IMR-90 (cell line): ENCODE measurements at regions not wholly inside any gene's neighbourhood (a gene's known extent, or its start where the extent isn't known, plus 50 kb on each side); places are given as distances from the start of the nearest gene placed in this dataset.
A peak's percentile ranks its signal among the peaks of the same experiment; 100 is the strongest.

Experiments used
- ATAC-seq: fragments of 200-7000 bp; cut with Tn5 transposase; 2 replicates; pipeline ENCODE4 v1.9.1; 2020; ENCODE audit warnings: low read depth, mild to moderate bottlenecking, moderate library complexity
- BruUV-seq: library from RNA; stranded (reverse); fragments of 400-500 nt; replicated peaks from 2 replicates; lab custom pipeline; 2021; lab: Mats Ljungman, UMichigan
- CTCF ChIA-PET: fragments of 300-600 bp; formaldehyde crosslinking; extraction: SDS; loops from one replicate; lab custom pipeline; 2021; ENCODE audit warnings: antibody characterized with exemption; lab: Yijun Ruan, JAX
- POLR2A ChIA-PET: fragments of 300-600 bp; sonication (Branson Sonifier 250); formaldehyde crosslinking; loops from one replicate; lab custom pipeline; 2022; ENCODE audit warnings: antibody characterized with exemption; ENCODE audit not compliant: unreplicated experiment; lab: Charles Lee
- DNase-seq: peaks from one replicate; pipeline ENCODE4 v3.0.0; 2013
- H2AFZ ChIP-seq: replicated peaks from 2 replicates; pipeline ENCODE3; 2013; ENCODE audit warnings: low read length, mild to moderate bottlenecking; ENCODE audit not compliant: poor library complexity
- H2AK5ac ChIP-seq: 2 replicates; pipeline ENCODE4 v1.6.1; 2013; ENCODE audit warnings: low read depth, low read length, inconsistent platforms
- H2AK9ac ChIP-seq: replicated peaks from 2 replicates; pipeline ENCODE3; 2013; ENCODE audit warnings: mild to moderate bottlenecking, low read depth, low read length, moderate library complexity; ENCODE audit not compliant: poor library complexity
- H2BK120ac ChIP-seq: 2 replicates; pipeline ENCODE4 v1.6.1; 2013; ENCODE audit warnings: low read depth, low read length, inconsistent platforms
- H2BK15ac ChIP-seq: 3 replicates; pipeline ENCODE4 v1.6.1; 2013; ENCODE audit warnings: low read depth, low read length, inconsistent platforms
- H2BK20ac ChIP-seq: 2 replicates; pipeline ENCODE4 v1.6.1; 2013; ENCODE audit warnings: low read depth, mild to moderate bottlenecking, inconsistent platforms, low read length, moderate library complexity
- H2BK5ac ChIP-seq: 2 replicates; pipeline ENCODE4 v1.6.1; 2013; ENCODE audit warnings: mild to moderate bottlenecking, low read depth, low read length, inconsistent platforms; ENCODE audit not compliant: poor library complexity, severe bottlenecking
- H3K14ac ChIP-seq: replicated peaks from 2 replicates; pipeline ENCODE4 v1.6.1; 2013; ENCODE audit warnings: low read depth, low read length, inconsistent platforms
- H3K18ac ChIP-seq: 2 replicates; pipeline ENCODE4 v1.6.1; 2013; ENCODE audit warnings: low read depth, low read length, control low read depth
- H3K23ac ChIP-seq: 2 replicates; pipeline ENCODE4 v1.6.1; 2013; ENCODE audit warnings: low read depth, low read length, inconsistent platforms
- H3K27ac ChIP-seq: 2 replicates; pipeline ENCODE4 v1.5.1; 2013; ENCODE audit warnings: mild to moderate bottlenecking, control low read depth, low read length; ENCODE audit not compliant: insufficient read depth
- H3K27me3 ChIP-seq: 2 replicates; pipeline ENCODE4 v1.6.1; 2013; ENCODE audit warnings: low read length; ENCODE audit not compliant: control insufficient read depth, insufficient read depth
- H3K36me3 ChIP-seq: 2 replicates; pipeline ENCODE4 v1.6.1; 2013; ENCODE audit warnings: low read length, mixed read lengths; ENCODE audit not compliant: control insufficient read depth, insufficient read depth
- H3K4ac ChIP-seq: 2 replicates; pipeline ENCODE4 v1.6.1; 2013; ENCODE audit warnings: low read depth, low read length, inconsistent platforms
- H3K4me1 ChIP-seq: 2 replicates; pipeline ENCODE4 v1.6.1; 2013; ENCODE audit warnings: low read length, mixed read lengths; ENCODE audit not compliant: control insufficient read depth, insufficient read depth
- H3K4me2 ChIP-seq: 2 replicates; pipeline ENCODE4 v1.6.1; 2013; ENCODE audit warnings: low read depth, mild to moderate bottlenecking, control low read depth, low read length, moderate library complexity
- H3K4me3 ChIP-seq: 2 replicates; pipeline ENCODE4 v1.5.1; 2013; ENCODE audit warnings: low read depth, mild to moderate bottlenecking, control low read depth, low read length, moderate library complexity; ENCODE audit not compliant: insufficient read depth
- H3K56ac ChIP-seq: 2 replicates; pipeline ENCODE4 v1.6.1; 2013; ENCODE audit warnings: low read length, inconsistent platforms; ENCODE audit not compliant: insufficient read depth; ENCODE audit errors: extremely low read depth
- H3K79me1 ChIP-seq, 2 experiments: 2 replicates each; pipeline ENCODE4 v1.6.1; 2013; ENCODE audit warnings: low read length in 2 of 2, inconsistent platforms in 1 of 2, low read depth in 1 of 2
- H3K9ac ChIP-seq: 2 replicates; pipeline ENCODE4 v1.6.1; 2013; ENCODE audit warnings: low read depth, low read length, control low read depth
- H3K9me1 ChIP-seq: 2 replicates; pipeline ENCODE4 v1.6.1; 2013; ENCODE audit warnings: low read length, inconsistent platforms; ENCODE audit not compliant: insufficient read depth
- H3K9me3 ChIP-seq: 2 replicates; pipeline ENCODE4 v1.6.1; 2013; ENCODE audit warnings: low read length; ENCODE audit not compliant: control insufficient read depth, insufficient read depth
- H4K20me1 ChIP-seq: 2 replicates; pipeline ENCODE4 v1.6.1; 2013; ENCODE audit warnings: low read length, inconsistent platforms; ENCODE audit not compliant: insufficient read depth
- H4K5ac ChIP-seq: 2 replicates; pipeline ENCODE4 v1.6.1; 2013; ENCODE audit warnings: mild to moderate bottlenecking, low read depth, low read length, control low read depth
- H4K8ac ChIP-seq, 2 experiments: 2 replicates each; pipeline ENCODE4 v1.6.1; 2013; ENCODE audit warnings: low read depth in 2 of 2, low read length in 2 of 2, control low read depth in 1 of 2, inconsistent platforms in 1 of 2
- H4K91ac ChIP-seq: 2 replicates; pipeline ENCODE4 v1.6.1; 2013; ENCODE audit warnings: low read depth, low read length, inconsistent platforms; ENCODE audit not compliant: insufficient read depth
- BHLHE40 ChIP-seq: fragments of 150-350 bp; IDR thresholded peaks from 2 replicates; pipeline ENCODE4 v1.6.1; 2016; ENCODE audit warnings: mild to moderate bottlenecking, low read depth, low read length
- CEBPB ChIP-seq: IDR thresholded peaks from 2 replicates; pipeline ENCODE4 v1.6.1; 2012; ENCODE audit warnings: low read depth, low read length, improper control_type of control experiment
- CHD1 ChIP-seq: IDR thresholded peaks from 2 replicates; pipeline ENCODE4 v1.6.1; 2012; ENCODE audit warnings: low read depth, low read length, improper control_type of control experiment
- FOS ChIP-seq: fragments of 150-350 bp; IDR thresholded peaks from 2 replicates; pipeline ENCODE4 v1.6.1; 2016; ENCODE audit warnings: low read depth, low read length
- MAFK ChIP-seq: IDR thresholded peaks from 2 replicates; pipeline ENCODE4 v1.6.1; 2012; ENCODE audit warnings: low read depth, low read length, improper control_type of control experiment
- MAZ ChIP-seq: IDR thresholded peaks from 2 replicates; pipeline ENCODE4 v1.6.1; 2012; ENCODE audit warnings: low read depth, mild to moderate bottlenecking, low read length, improper control_type of control experiment, moderate library complexity, borderline replicate concordance
- MXI1 ChIP-seq: IDR thresholded peaks from 2 replicates; pipeline ENCODE4 v1.6.1; 2012; ENCODE audit warnings: low read depth, mild to moderate bottlenecking, low read length, moderate library complexity, borderline replicate concordance
- NFE2L2 ChIP-seq: fragments of 150-350 bp; IDR thresholded peaks from 2 replicates; pipeline ENCODE4 v1.6.1; 2016; ENCODE audit warnings: low read depth, mild to moderate bottlenecking, low read length
- POLR2A ChIP-seq: IDR thresholded peaks from 2 replicates; pipeline ENCODE4 v1.6.1; 2012; ENCODE audit warnings: mild to moderate bottlenecking, low read depth, low read length
- RAD21 ChIP-seq: IDR thresholded peaks from 2 replicates; pipeline ENCODE4 v1.6.1; 2012; ENCODE audit warnings: low read length, improper control_type of control experiment
- RCOR1 ChIP-seq: IDR thresholded peaks from 2 replicates; pipeline ENCODE4 v1.6.1; 2012; ENCODE audit warnings: mild to moderate bottlenecking, low read length, improper control_type of control experiment; ENCODE audit not compliant: insufficient replicate concordance
- RFX5 ChIP-seq: IDR thresholded peaks from 2 replicates; pipeline ENCODE4 v1.8.0; 2012; ENCODE audit warnings: low read depth, mild to moderate bottlenecking, low read length, moderate library complexity
- SMC3 ChIP-seq: fragments of 150-350 bp; IDR thresholded peaks from 2 replicates; pipeline ENCODE4 v1.6.1; 2016; ENCODE audit warnings: low read depth, mild to moderate bottlenecking, antibody characterized with exemption, low read length, moderate library complexity
- WGBS, 2 experiments: methylation state at CpG; one replicate each; pipeline versions ENCODE4 v1.1.5 to v1.1.7; 2013; ENCODE audit warnings: missing lambda C conversion rate in 2 of 2; ENCODE audit not compliant: insufficient read length in 1 of 2; ENCODE audit errors: extremely low coverage in 2 of 2; 5-methylcytosine and 5-hydroxymethylcytosine counted together
- dilution Hi-C: fragments of 300-500 bp; cut with HindIII; formaldehyde crosslinking; loops from one replicate; pipeline ENCODE4 v1.14.3; 2018; ENCODE audit warnings: low sequenced_read_pairs; ENCODE audit not compliant: unreplicated experiment
- in situ Hi-C: fragments of 300-500 bp; cut with MboI; formaldehyde crosslinking; loops from 3 replicates; pipeline ENCODE4 v1.14.3; 2019; ENCODE audit warnings: low sequenced_read_pairs, inconsistent platforms, mixed read lengths
- intact Hi-C: fragments of 100-400 bp; cut with micrococcal nuclease; formaldehyde crosslinking; loops from 2 replicates; pipeline ENCODE4 v1.10.0; 2022
- TF ChIP-seq, protein P1 (sequence below): fragments of 150-350 bp; IDR thresholded peaks from 2 replicates; pipeline ENCODE4 v1.6.1; 2017; ENCODE audit warnings: mild to moderate bottlenecking, antibody characterized with exemption, low read length, low read depth
- TF ChIP-seq, protein P2 (sequence below): conservative IDR thresholded peaks from 2 replicates; pipeline ENCODE4 v1.5.1; 2012; ENCODE audit warnings: mild to moderate bottlenecking, low read depth, low read length, improper control_type of control experiment
- TF ChIP-seq, protein P3 (sequence below): fragments of 150-350 bp; IDR thresholded peaks from 2 replicates; pipeline ENCODE4 v1.6.1; 2016; ENCODE audit warnings: low read depth, mild to moderate bottlenecking, low read length, moderate library complexity, borderline replicate concordance

DNA sequence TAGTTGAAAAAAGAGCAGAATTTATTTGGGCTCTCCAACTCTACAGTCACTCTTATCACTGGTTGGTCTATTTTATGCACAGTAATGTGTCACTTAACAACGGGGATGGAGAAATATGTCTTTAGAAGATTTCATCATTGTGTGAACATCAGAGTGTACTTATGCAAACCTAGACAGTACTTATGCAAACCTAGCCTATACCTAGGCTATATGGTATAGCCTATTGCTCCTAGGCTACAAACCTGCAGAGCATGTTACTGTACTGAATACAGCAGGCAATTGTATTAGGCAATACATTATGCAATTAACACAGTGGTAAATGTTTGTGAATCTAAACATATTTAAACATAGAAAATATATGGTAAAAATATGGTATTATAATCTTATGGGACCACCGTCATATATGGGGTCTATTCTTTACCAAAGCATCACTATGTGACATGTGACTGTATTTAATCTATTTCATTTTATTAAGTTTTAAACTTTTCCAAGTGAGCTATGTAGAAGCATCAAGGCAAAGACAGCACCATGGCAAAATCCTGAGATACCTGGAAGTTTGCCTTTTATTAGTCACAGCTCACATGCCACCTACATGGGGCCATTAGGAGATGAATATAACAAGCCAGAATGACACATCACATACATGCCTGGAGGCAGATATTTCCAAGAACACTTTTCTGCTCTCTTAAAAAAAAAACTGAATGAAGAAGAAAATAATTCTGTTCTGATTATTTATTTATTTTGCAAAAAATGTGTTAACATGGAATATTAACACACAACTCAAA, 537.4 kb downstream of the TUSC7 start:
- no peaks in the 10 kb centered on the region for H3K27me3 ChIP-seq
- no peak overlapping the region for H4K5ac ChIP-seq
- in situ Hi-C loops (no loop called here), dilution Hi-C loops (no loop called here), intact Hi-C loops (no loop called here)
- no peak overlapping the region for H3K56ac ChIP-seq
- H3K27ac ChIP-seq = no peak overlapping the region
- H2AK9ac ChIP-seq = no peak overlapping the region
- H2BK120ac ChIP-seq = no peak overlapping the region
- no peak overlapping the region for H3K9ac ChIP-seq
- no peak overlapping the region for H3K14ac ChIP-seq
- H2BK20ac ChIP-seq = no peak overlapping the region
- BruUV-seq = no TSS peak
- H4K20me1 ChIP-seq = no peaks in the 10 kb centered on the region
- ChIA-PET POLR2A (no interaction called here), CTCF (no interaction called here)
- H2AK5ac ChIP-seq = no peak overlapping the region
- no peaks in the 10 kb centered on the region for H3K9me1 ChIP-seq
- DNase-seq = peak; percentile 11
- no peak overlapping the region for H2AFZ ChIP-seq
- H3K4ac ChIP-seq = no peak overlapping the region
- H3K23ac ChIP-seq = no peak overlapping the region
- no peaks in the 10 kb centered on the region for H3K79me1 ChIP-seq
- TF ChIP-seq, protein P1, sequence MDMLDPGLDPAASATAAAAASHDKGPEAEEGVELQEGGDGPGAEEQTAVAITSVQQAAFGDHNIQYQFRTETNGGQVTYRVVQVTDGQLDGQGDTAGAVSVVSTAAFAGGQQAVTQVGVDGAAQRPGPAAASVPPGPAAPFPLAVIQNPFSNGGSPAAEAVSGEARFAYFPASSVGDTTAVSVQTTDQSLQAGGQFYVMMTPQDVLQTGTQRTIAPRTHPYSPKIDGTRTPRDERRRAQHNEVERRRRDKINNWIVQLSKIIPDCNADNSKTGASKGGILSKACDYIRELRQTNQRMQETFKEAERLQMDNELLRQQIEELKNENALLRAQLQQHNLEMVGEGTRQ = no peak
- TF ChIP-seq RCOR1 (no peak), BHLHE40 (no peak), MAZ (no peak), NFE2L2 (no peak), POLR2A (no peak), MAFK (no peak), CEBPB (no peak), SMC3 (no peak), CHD1 (no peak), MXI1 (no peak), RAD21 (no peak), FOS (no peak), RFX5 (no peak)
- TF ChIP-seq, protein P2, sequence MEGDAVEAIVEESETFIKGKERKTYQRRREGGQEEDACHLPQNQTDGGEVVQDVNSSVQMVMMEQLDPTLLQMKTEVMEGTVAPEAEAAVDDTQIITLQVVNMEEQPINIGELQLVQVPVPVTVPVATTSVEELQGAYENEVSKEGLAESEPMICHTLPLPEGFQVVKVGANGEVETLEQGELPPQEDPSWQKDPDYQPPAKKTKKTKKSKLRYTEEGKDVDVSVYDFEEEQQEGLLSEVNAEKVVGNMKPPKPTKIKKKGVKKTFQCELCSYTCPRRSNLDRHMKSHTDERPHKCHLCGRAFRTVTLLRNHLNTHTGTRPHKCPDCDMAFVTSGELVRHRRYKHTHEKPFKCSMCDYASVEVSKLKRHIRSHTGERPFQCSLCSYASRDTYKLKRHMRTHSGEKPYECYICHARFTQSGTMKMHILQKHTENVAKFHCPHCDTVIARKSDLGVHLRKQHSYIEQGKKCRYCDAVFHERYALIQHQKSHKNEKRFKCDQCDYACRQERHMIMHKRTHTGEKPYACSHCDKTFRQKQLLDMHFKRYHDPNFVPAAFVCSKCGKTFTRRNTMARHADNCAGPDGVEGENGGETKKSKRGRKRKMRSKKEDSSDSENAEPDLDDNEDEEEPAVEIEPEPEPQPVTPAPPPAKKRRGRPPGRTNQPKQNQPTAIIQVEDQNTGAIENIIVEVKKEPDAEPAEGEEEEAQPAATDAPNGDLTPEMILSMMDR = no peak
- TF ChIP-seq, protein P3, sequence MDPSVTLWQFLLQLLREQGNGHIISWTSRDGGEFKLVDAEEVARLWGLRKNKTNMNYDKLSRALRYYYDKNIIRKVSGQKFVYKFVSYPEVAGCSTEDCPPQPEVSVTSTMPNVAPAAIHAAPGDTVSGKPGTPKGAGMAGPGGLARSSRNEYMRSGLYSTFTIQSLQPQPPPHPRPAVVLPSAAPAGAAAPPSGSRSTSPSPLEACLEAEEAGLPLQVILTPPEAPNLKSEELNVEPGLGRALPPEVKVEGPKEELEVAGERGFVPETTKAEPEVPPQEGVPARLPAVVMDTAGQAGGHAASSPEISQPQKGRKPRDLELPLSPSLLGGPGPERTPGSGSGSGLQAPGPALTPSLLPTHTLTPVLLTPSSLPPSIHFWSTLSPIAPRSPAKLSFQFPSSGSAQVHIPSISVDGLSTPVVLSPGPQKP = no peak
- no peak for ATAC-seq
- H3K36me3 ChIP-seq = no peaks in the 10 kb centered on the region
- H3K4me3 ChIP-seq = no peak overlapping the region
- H2BK15ac ChIP-seq = no peak overlapping the region
- no peaks in the 10 kb centered on the region for H3K4me1 ChIP-seq
- no CpG with 5 or more reads among the region's 2 CpGs for WGBS, 2 experiments
- no peak overlapping the region for H3K4me2 ChIP-seq
- no peak overlapping the region for H4K91ac ChIP-seq
- no peak overlapping the region for H4K8ac ChIP-seq
- H3K18ac ChIP-seq = no peak overlapping the region
- H3K9me3 ChIP-seq = no peaks in the 10 kb centered on the region
- no peak overlapping the region for H2BK5ac ChIP-seq
